ENCODE measurements at regions not wholly inside any gene's neighbourhood (a gene's known extent, or its start where the extent isn't known, plus 50 kb on each side); places are given as distances from the start of the nearest gene placed in this dataset.
"Not testable (repeated sequence)": the region's sequence is repeated elsewhere in the genome, so short reads cannot be mapped to it uniquely, and the experiment has no call there.

DNA sequence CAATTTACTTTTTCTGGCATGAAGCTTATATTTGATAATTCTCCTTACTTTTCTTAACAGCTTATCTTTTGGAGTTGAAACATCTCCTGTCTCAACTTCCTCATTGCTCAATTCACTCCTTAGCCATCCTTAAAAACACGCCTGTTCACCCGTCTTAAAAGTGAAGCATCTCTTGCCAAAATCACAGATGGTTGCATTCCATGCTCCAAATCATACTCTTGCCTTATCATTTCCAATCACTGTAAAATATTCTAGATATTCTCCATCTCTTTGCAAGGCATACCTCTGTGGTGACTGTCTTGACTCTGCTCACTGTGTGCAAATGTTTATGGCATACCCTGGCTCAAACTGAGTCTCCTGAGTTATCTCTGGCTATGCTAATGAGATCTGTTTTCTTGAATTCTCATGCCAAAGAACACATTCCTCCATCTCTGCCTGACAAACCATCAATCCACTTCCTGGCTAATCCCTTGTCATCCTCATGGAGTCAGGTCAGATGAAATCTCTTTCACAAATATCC is 1393.3 kb downstream of the CDY2B start:
- no peak for DNase-seq (ENCODE audit: low read depth)

DNA sequence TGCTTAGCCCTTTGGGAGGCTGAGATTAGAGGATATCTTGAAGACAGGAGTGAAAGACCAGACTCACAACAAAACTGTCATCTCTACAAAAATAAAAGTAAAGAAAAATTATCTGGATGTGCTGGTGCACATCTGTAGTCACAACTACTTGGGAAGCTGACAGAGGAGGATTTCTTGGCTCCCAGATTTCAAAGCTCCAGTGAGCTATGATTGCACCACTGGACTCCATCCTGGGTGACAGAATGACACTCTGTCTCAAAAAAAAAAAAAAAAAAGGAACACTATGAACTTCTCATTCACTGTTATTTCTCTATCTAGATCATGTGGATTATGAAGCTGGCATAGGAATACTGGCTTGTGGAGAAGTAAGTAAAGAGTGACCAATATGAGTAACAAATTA is 1400.0 kb downstream of the CDY2B start:
- no peak for DNase-seq (ENCODE audit: low read depth)

DNA sequence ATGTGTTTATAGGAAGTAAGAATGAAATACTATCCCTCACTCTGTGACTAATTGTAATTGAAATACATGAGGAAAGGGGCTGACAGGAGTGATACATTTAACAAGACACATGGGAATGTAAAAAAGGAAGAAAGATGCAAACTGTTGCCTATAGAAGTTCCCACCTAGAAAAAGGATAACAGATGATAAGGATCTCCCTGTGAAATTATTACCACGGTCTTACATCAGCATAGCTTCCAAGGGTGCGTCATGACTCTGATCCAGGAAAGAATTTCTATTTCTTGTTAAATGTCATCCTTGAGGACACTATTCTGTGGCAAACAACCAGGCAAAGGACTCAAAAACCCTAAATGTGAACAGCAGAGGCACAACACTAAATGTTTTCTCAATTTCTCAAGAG is 1406.0 kb downstream of the CDY2B start:
- no peak for DNase-seq (ENCODE audit: low read depth)

DNA sequence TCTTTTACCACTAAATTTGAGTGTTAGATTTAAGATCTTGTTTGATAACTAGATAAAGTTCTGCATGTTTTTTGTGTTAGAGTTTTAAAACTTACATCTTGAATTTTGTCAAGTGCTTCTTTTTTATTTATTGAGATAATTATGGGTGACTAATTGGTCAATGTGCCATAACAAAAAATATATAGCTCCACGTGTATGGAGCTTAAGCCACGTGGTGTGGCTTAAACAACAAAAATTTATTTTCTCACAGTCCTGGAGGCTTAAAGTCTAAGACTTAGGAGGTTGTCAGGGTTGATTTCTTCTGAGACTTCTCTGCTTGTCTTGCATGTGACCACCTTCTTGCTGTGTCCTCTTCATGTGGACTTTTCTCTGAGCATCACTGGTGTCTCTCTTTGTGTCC is 1425.2 kb downstream of the CDY2B start:
- DNase-seq (ENCODE audit: low read depth) = no peak

DNA sequence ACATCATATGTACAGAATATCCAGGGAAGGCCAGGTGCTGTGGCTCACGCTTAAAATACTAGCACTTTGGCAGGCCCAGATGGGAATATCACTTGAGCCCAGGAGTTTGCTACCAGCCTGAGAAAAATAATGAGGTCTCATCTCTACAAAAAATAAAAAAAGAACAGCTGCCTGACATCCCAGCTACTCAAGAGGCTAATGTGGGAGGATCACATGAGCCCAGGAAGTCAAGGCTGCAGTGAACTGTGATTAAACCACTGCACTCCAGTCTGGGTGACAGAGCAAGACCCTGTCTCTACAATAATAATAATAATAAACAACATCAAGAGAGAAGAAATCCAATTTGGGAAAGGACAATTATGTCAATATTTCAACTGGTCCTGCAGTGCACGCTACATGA is 1433.9 kb downstream of the CDY2B start:
- no peak for DNase-seq (ENCODE audit: low read depth)

DNA sequence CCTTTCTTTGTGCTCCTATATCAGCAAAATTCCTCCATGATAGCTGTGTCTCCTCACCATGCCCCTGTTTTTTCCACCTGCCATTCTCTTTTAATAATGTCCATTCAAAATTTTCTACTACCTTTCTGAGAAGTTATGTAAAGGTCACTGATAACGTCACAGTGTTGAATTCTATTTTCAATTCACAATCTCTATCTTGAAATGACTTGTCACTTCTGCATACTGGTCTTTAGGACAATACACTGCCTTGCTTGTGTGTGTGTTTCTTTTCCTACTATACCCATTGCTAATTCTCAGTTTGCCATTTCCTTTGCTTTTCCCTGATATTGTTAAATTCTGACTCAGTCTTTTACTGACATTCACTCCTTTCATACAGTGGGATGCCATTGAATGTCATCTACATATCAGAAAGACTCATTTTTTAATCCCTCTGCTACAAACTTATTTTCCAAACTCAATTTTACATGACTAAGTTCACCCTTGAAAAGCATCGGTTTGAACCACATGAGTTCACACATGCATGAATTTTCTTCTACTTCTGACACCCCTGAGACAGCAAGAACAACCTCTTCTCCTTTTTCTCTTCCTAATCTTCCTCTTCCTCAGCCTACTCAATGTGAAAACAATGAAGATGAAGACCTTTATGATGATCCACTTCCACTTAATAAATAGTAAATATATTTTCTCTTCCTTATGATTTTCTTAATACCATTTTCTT is 1470.7 kb downstream of the CDY2B start:
- DNase-seq (ENCODE audit: low read depth) = not testable (repeated sequence)

DNA sequence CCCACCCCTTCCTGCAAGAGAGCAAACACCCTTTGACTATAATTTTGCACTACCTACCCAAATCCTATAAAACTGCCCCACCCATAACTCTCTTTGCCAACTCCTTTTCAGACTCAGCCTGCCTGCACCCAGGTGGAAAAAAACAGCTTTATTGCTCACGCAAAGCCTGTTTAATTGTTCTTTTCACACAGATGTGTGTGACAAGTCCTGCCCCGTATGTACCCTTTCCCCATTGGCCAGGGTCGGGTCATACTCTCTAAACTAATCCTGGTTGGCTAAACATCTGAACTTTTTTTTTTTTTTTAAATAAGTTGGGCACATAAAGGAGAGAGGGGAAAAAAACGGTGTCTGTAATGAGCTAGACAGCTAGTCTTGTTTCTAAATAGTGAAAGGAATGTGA is 1500.6 kb downstream of the CDY2B start:
- not testable (repeated sequence) for DNase-seq (ENCODE audit: low read depth)

DNA sequence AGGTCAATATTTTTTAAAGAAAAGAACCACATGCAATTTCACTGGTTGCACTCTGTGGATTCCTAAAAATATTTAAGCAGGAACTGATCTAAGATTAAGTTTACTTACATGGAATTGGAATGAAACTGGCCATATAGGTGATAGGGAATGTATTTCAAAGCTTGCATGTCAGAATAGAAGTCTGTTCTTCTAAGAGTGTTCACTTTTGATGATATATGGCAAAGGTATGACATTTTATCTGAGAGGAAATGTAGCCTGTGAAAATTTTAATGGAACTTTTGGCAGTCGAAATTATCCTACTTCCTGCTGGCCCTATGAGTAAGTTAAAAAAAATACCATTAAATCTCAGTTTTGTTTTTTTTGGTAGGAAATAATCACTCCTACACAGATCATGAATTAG is 1538.4 kb downstream of the CDY2B start:
- not testable (repeated sequence) for DNase-seq (ENCODE audit: low read depth)

DNA sequence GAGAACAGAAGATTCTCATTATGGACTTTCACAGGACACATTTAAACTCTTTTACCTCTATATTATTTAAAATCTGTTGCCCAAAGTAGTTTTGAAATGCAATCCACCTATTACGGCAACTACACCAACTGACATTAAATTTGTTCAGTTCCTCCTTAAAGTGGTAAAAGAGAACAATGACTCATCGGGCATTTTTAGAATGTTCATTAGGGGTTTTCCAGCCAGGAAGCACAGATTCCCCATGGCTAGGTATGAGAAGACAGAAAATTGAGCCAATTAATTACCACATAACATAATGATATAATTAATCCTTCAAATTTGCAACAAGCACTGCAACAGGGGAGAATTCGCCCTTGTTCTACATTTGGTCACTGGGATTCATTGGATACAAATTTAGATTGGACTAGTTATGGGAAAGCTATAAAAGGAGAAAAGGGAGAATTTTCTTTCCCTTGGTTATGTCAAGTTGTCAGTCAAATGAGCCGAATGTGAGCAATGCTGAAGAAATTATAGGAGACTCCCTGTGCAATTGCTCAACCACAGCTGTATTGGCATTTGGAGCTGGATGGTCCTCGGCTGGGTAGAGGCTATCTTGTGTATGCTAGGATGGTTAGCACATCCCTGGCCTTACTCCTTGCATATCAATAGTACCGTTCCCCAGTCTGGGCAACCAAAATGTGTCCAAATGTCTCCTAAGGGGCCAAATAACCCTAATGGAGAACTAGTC is 1549.8 kb downstream of the CDY2B start:
- DNase-seq (ENCODE audit: low read depth) = not testable (repeated sequence)

DNA sequence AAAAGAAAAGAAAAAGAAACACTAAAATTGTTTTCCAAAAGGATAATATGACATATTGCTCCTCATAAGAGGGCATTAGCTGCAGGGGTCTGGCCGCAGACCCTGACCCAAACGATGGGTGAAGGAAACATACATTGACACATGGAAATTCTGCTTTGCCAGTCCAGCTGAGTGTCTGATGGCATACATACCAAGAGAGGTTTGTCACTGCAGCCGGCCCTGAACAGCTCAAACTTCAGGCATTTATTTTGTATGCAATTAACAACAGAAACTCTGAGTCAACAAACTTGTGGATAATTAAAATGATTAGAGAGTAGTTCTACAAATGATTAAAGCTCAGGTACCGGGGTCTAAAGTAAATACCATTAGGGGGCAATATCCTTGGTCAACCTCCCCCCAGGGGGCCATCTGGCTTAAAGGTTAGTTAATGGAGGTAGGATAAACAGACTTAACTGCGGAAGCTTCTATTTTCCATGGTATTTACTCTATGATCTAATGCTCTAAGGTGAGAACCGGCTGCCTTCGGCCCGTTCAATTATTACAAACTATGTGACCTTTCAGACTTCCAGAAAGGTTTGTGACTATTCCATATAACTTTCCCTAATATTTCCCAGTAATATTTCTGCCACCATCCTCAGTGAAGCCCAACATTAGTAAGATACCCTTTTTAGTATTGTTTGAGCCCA is 1550.7 kb downstream of the CDY2B start:
- DNase-seq (ENCODE audit: low read depth) = not testable (repeated sequence)
